GM23338 (cell line): ENCODE measurements at regions not wholly inside any gene's neighbourhood (a gene's known extent, or its start where the extent isn't known, plus 50 kb on each side); places are given as distances from the start of the nearest gene placed in this dataset.

Experiments used
- ATAC-seq: fragments of 200-7000 bp; cut with Tn5 transposase; 3 replicates; pipeline ENCODE4 v1.9.1; 2020
- DNase-seq: peaks from one replicate; pipeline ENCODE4 v3.0.0-alpha.2; 2015; ENCODE audit warnings: low spot score
- H2AFZ ChIP-seq: fragments of 200-600 bp; sonication (generic); 2 replicates; pipeline ENCODE4 v1.8.0; 2016; ENCODE audit warnings: antibody characterized with exemption, mild to moderate bottlenecking, moderate library complexity
- H3F3A ChIP-seq: fragments of 200-600 bp; sonication (generic); replicated peaks from 2 replicates; pipeline ENCODE4 v1.8.0; 2017; ENCODE audit warnings: antibody characterized with exemption, mixed run types, low read depth
- H3K27ac ChIP-seq: fragments of 200-600 bp; sonication (generic); 2 replicates; pipeline ENCODE4 v1.6.1; 2016; ENCODE audit warnings: low read depth
- H3K27me3 ChIP-seq: fragments of 200-600 bp; sonication (generic); 2 replicates; pipeline ENCODE4 v1.8.0; 2016; ENCODE audit warnings: mild to moderate bottlenecking, mixed run types, moderate library complexity; ENCODE audit not compliant: insufficient read depth
- H3K36me3 ChIP-seq: fragments of 200-600 bp; sonication (generic); 2 replicates; pipeline ENCODE4 v1.8.0; 2016; ENCODE audit warnings: mild to moderate bottlenecking; ENCODE audit not compliant: insufficient read depth
- H3K4me1 ChIP-seq: fragments of 200-600 bp; sonication (generic); 2 replicates; pipeline ENCODE4 v1.8.0; 2016; ENCODE audit warnings: mild to moderate bottlenecking, moderate library complexity; ENCODE audit not compliant: insufficient read depth
- H3K4me2 ChIP-seq: fragments of 200-600 bp; sonication (generic); 2 replicates; pipeline ENCODE4 v1.7.1; 2017; ENCODE audit warnings: mixed run types
- H3K4me3 ChIP-seq: fragments of 200-600 bp; sonication (generic); 2 replicates; pipeline ENCODE4 v1.6.1; 2016; ENCODE audit warnings: mixed run types
- H3K79me2 ChIP-seq: fragments of 200-600 bp; sonication (generic); replicated peaks from 2 replicates; pipeline ENCODE4 v1.8.0; 2017; ENCODE audit warnings: mild to moderate bottlenecking; ENCODE audit not compliant: insufficient read depth
- H3K9me2 ChIP-seq: fragments of 200-600 bp; sonication (generic); 2 replicates; pipeline ENCODE4 v1.8.0; 2017; ENCODE audit not compliant: insufficient read depth
- H4K20me1 ChIP-seq: fragments of 200-600 bp; sonication (generic); replicated peaks from 2 replicates; pipeline ENCODE4 v1.8.0; 2017; ENCODE audit warnings: mild to moderate bottlenecking; ENCODE audit not compliant: insufficient read depth
- H3K27ac Mint-ChIP-seq: 2 replicates; pipeline ENCODE4 v1.8.0; 2020; ENCODE audit warnings: inconsistent platforms, mild to moderate bottlenecking, moderate library complexity, mixed read lengths
- H3K27me3 Mint-ChIP-seq: 3 replicates; pipeline ENCODE4 v1.8.0; 2022; ENCODE audit warnings: low read depth, mild to moderate bottlenecking, moderate library complexity, mixed read lengths, inconsistent platforms; ENCODE audit not compliant: insufficient read depth, poor library complexity
- H3K36me3 Mint-ChIP-seq: 3 replicates; pipeline ENCODE4 v1.8.0; 2021; ENCODE audit warnings: low read depth, mild to moderate bottlenecking, inconsistent platforms, moderate library complexity, mixed read lengths
- H3K4me1 Mint-ChIP-seq: 3 replicates; pipeline ENCODE4 v1.8.0; 2020; ENCODE audit warnings: mild to moderate bottlenecking, inconsistent platforms, mixed read lengths
- H3K4me3 Mint-ChIP-seq: 3 replicates; pipeline ENCODE4 v1.8.0; 2021; ENCODE audit warnings: moderate library complexity, mild to moderate bottlenecking, inconsistent platforms, mixed read lengths
- H3K9me3 Mint-ChIP-seq: 3 replicates; pipeline ENCODE4 v1.8.0; 2020; ENCODE audit warnings: moderate library complexity, mild to moderate bottlenecking, inconsistent platforms, mixed read lengths
- CREB1 ChIP-seq: fragments of 250-450 bp; sonication (Bioruptor Pico); IDR thresholded peaks from 2 replicates; pipeline ENCODE4 v1.5.0; 2020; ENCODE audit warnings: low read depth, mild to moderate bottlenecking, moderate library complexity
- EZH2 ChIP-seq: fragments of 200-600 bp; sonication (generic); IDR thresholded peaks from one replicate; pipeline ENCODE4 v1.8.0; 2017; ENCODE audit warnings: antibody characterized with exemption, mild to moderate bottlenecking, low read depth; ENCODE audit not compliant: unreplicated experiment
- EZH2phosphoT487 ChIP-seq: fragments of 200-600 bp; sonication (generic); IDR thresholded peaks from one replicate; pipeline ENCODE4 v1.8.1; 2018; ENCODE audit warnings: antibody characterized with exemption; ENCODE audit not compliant: unreplicated experiment
- JUNB ChIP-seq: IDR thresholded peaks from one replicate; pipeline ENCODE4 v1.6.1; 2016; ENCODE audit warnings: antibody characterized with exemption; ENCODE audit not compliant: unreplicated experiment
- NANOG ChIP-seq: IDR thresholded peaks from 2 replicates; pipeline ENCODE4 v1.6.1; 2016; ENCODE audit warnings: antibody characterized with exemption, borderline replicate concordance
- POLR2AphosphoS5 ChIP-seq: IDR thresholded peaks from 2 replicates; pipeline ENCODE4 v1.6.1; 2016; ENCODE audit warnings: antibody characterized with exemption, low read depth
- STAT1 ChIP-seq: IDR thresholded peaks from one replicate; pipeline ENCODE4 v1.6.1; 2016; ENCODE audit warnings: antibody characterized with exemption; ENCODE audit not compliant: unreplicated experiment
- ZNF114 ChIP-seq: fragments of 250-450 bp; sonication (Bioruptor Pico); IDR thresholded peaks from 2 replicates; pipeline ENCODE4 v1.5.0; 2020; ENCODE audit warnings: mild to moderate bottlenecking, moderate library complexity
- ZNF331 ChIP-seq: fragments of 250-450 bp; sonication (Bioruptor Pico); IDR thresholded peaks from 2 replicates; pipeline ENCODE4 v1.5.0; 2020; ENCODE audit warnings: low read depth, mild to moderate bottlenecking, moderate library complexity
- TF ChIP-seq, protein P1 (sequence below): IDR thresholded peaks from one replicate; pipeline ENCODE4 v1.6.1; 2018; ENCODE audit warnings: antibody characterized with exemption; ENCODE audit not compliant: unreplicated experiment
- TF ChIP-seq, protein P2 (sequence below): fragments of 250-450 bp; sonication (Bioruptor Pico); IDR thresholded peaks from 2 replicates; pipeline ENCODE4 v1.5.0; 2020; ENCODE audit warnings: mild to moderate bottlenecking, moderate library complexity
- TF ChIP-seq, protein P3 (sequence below): IDR thresholded peaks from 2 replicates; pipeline ENCODE4 v1.6.1; 2016; ENCODE audit warnings: antibody characterized with exemption
- TF ChIP-seq, protein P4 (sequence below), 2 experiments: fragments of 200-600 bp in 1 of 2; sonication (generic) in 1 of 2; conservative IDR thresholded peaks; 2 replicates each; pipeline versions ENCODE4 v1.5.1 to v1.6.1; 2016 to 2017; ENCODE audit warnings: antibody characterized with exemption in 2 of 2, low read depth in 2 of 2, mild to moderate bottlenecking in 2 of 2, moderate library complexity in 1 of 2

DNA sequence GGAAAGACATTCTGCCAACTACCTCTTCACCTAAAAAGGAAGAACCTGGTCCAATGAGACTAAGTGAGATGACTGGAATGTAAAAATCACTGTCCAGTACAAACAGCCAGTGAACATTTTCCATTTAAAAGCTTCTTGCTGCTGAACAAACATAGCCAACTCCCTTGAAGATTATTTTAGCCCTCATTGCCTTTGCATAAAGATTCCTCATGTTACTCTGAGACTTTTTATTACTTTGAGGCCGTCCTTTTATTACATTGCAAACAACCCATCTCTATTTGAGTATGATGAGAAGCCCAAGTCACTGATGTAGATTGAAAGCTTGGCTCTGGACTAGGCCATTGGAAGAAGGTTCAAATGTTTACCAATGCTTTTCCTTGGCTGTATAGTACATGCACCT, 649.8 kb downstream of the CETN3 start:
- H3K9me2 ChIP-seq = no peaks in the 10 kb centered on the region
- H3K4me1 ChIP-seq = no peaks in the 10 kb centered on the region
- no peaks in the 10 kb centered on the region for H3K4me1 Mint-ChIP-seq
- no peaks in the 10 kb centered on the region for H3K79me2 ChIP-seq
- H3K27ac ChIP-seq = no peak overlapping the region
- no peaks in the 10 kb centered on the region for H3K36me3 ChIP-seq
- H3K27me3 Mint-ChIP-seq = no peaks in the 10 kb centered on the region
- no peak for ATAC-seq
- H3K27me3 ChIP-seq = no peaks in the 10 kb centered on the region
- no peaks in the 10 kb centered on the region for H4K20me1 ChIP-seq
- H3K36me3 Mint-ChIP-seq = no peaks in the 10 kb centered on the region
- TF ChIP-seq, protein P1, sequence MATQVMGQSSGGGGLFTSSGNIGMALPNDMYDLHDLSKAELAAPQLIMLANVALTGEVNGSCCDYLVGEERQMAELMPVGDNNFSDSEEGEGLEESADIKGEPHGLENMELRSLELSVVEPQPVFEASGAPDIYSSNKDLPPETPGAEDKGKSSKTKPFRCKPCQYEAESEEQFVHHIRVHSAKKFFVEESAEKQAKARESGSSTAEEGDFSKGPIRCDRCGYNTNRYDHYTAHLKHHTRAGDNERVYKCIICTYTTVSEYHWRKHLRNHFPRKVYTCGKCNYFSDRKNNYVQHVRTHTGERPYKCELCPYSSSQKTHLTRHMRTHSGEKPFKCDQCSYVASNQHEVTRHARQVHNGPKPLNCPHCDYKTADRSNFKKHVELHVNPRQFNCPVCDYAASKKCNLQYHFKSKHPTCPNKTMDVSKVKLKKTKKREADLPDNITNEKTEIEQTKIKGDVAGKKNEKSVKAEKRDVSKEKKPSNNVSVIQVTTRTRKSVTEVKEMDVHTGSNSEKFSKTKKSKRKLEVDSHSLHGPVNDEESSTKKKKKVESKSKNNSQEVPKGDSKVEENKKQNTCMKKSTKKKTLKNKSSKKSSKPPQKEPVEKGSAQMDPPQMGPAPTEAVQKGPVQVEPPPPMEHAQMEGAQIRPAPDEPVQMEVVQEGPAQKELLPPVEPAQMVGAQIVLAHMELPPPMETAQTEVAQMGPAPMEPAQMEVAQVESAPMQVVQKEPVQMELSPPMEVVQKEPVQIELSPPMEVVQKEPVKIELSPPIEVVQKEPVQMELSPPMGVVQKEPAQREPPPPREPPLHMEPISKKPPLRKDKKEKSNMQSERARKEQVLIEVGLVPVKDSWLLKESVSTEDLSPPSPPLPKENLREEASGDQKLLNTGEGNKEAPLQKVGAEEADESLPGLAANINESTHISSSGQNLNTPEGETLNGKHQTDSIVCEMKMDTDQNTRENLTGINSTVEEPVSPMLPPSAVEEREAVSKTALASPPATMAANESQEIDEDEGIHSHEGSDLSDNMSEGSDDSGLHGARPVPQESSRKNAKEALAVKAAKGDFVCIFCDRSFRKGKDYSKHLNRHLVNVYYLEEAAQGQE = no peak
- TF ChIP-seq ZNF114 (CRISPR knock-in tag) (no peak), JUNB (no peak), EZH2 (no peak), ZNF331 (no peak), EZH2phosphoT487 (no peak), NANOG (no peak), STAT1 (no peak), CREB1 (CRISPR knock-in tag) (no peak), POLR2AphosphoS5 (no peak)
- TF ChIP-seq, protein P2, sequence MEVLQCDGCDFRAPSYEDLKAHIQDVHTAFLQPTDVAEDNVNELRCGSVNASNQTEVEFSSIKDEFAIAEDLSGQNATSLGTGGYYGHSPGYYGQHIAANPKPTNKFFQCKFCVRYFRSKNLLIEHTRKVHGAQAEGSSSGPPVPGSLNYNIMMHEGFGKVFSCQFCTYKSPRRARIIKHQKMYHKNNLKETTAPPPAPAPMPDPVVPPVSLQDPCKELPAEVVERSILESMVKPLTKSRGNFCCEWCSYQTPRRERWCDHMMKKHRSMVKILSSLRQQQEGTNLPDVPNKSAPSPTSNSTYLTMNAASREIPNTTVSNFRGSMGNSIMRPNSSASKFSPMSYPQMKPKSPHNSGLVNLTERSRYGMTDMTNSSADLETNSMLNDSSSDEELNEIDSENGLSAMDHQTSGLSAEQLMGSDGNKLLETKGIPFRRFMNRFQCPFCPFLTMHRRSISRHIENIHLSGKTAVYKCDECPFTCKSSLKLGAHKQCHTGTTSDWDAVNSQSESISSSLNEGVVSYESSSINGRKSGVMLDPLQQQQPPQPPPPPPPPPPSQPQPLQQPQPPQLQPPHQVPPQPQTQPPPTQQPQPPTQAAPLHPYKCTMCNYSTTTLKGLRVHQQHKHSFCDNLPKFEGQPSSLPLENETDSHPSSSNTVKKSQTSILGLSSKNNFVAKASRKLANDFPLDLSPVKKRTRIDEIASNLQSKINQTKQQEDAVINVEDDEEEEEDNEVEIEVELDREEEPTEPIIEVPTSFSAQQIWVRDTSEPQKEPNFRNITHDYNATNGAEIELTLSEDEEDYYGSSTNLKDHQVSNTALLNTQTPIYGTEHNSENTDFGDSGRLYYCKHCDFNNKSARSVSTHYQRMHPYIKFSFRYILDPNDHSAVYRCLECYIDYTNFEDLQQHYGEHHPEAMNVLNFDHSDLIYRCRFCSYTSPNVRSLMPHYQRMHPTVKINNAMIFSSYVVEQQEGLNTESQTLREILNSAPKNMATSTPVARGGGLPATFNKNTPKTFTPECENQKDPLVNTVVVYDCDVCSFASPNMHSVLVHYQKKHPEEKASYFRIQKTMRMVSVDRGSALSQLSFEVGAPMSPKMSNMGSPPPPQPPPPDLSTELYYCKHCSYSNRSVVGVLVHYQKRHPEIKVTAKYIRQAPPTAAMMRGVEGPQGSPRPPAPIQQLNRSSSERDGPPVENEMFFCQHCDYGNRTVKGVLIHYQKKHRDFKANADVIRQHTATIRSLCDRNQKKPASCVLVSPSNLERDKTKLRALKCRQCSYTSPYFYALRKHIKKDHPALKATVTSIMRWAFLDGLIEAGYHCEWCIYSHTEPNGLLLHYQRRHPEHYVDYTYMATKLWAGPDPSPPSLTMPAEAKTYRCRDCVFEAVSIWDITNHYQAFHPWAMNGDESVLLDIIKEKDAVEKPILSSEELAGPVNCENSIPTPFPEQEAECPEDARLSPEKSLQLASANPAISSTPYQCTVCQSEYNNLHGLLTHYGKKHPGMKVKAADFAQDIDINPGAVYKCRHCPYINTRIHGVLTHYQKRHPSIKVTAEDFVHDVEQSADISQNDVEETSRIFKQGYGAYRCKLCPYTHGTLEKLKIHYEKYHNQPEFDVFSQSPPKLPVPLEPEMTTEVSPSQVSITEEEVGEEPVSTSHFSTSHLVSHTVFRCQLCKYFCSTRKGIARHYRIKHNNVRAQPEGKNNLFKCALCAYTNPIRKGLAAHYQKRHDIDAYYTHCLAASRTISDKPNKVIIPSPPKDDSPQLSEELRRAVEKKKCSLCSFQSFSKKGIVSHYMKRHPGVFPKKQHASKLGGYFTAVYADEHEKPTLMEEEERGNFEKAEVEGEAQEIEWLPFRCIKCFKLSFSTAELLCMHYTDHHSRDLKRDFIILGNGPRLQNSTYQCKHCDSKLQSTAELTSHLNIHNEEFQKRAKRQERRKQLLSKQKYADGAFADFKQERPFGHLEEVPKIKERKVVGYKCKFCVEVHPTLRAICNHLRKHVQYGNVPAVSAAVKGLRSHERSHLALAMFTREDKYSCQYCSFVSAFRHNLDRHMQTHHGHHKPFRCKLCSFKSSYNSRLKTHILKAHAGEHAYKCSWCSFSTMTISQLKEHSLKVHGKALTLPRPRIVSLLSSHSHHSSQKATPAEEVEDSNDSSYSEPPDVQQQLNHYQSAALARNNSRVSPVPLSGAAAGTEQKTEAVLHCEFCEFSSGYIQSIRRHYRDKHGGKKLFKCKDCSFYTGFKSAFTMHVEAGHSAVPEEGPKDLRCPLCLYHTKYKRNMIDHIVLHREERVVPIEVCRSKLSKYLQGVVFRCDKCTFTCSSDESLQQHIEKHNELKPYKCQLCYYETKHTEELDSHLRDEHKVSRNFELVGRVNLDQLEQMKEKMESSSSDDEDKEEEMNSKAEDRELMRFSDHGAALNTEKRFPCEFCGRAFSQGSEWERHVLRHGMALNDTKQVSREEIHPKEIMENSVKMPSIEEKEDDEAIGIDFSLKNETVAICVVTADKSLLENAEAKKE (CRISPR knock-in tag) = no peak
- TF ChIP-seq, protein P3, sequence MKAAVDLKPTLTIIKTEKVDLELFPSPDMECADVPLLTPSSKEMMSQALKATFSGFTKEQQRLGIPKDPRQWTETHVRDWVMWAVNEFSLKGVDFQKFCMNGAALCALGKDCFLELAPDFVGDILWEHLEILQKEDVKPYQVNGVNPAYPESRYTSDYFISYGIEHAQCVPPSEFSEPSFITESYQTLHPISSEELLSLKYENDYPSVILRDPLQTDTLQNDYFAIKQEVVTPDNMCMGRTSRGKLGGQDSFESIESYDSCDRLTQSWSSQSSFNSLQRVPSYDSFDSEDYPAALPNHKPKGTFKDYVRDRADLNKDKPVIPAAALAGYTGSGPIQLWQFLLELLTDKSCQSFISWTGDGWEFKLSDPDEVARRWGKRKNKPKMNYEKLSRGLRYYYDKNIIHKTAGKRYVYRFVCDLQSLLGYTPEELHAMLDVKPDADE = no peak
- TF ChIP-seq, protein P4, sequence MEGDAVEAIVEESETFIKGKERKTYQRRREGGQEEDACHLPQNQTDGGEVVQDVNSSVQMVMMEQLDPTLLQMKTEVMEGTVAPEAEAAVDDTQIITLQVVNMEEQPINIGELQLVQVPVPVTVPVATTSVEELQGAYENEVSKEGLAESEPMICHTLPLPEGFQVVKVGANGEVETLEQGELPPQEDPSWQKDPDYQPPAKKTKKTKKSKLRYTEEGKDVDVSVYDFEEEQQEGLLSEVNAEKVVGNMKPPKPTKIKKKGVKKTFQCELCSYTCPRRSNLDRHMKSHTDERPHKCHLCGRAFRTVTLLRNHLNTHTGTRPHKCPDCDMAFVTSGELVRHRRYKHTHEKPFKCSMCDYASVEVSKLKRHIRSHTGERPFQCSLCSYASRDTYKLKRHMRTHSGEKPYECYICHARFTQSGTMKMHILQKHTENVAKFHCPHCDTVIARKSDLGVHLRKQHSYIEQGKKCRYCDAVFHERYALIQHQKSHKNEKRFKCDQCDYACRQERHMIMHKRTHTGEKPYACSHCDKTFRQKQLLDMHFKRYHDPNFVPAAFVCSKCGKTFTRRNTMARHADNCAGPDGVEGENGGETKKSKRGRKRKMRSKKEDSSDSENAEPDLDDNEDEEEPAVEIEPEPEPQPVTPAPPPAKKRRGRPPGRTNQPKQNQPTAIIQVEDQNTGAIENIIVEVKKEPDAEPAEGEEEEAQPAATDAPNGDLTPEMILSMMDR (conservative IDR thresholded peaks at IDR 0.05; ENCODE audit: low read depth in 2 of 2) = no peak
- no peaks in the 10 kb centered on the region for H3K9me3 Mint-ChIP-seq
- H3K27ac Mint-ChIP-seq = no peak overlapping the region
- no peak overlapping the region for H3K4me2 ChIP-seq
- no peak overlapping the region for H2AFZ ChIP-seq
- no peak overlapping the region for H3K4me3 Mint-ChIP-seq
- DNase-seq = no peak
- no peaks in the 10 kb centered on the region for H3F3A ChIP-seq
- no peak overlapping the region for H3K4me3 ChIP-seq
